ENCODE measurements at regions not wholly inside any gene's neighbourhood (a gene's known extent, or its start where the extent isn't known, plus 50 kb on each side); places are given as distances from the start of the nearest gene placed in this dataset.

DNA sequence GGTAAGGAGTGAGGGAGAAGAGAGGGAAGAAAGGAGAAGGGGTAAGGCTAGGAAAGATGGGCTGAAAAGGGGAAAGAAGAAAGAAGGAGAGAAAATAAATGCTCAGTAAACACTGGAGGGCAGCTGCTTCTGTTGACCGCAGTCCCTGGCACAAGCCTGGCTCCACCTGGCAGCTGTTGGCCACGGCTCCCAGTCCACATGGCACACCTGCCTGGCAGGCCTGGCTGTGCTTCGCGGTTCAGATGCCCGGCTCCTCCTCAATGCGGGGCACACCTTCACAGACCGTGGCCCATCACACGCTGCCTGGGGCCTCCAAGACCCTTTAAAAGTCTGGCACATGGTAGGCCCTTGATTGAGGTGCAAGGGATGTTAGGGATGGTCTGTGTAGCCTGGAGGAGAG, 516.8 kb upstream of the PROK2 start:
- TF ChIP-seq, protein P1, sequence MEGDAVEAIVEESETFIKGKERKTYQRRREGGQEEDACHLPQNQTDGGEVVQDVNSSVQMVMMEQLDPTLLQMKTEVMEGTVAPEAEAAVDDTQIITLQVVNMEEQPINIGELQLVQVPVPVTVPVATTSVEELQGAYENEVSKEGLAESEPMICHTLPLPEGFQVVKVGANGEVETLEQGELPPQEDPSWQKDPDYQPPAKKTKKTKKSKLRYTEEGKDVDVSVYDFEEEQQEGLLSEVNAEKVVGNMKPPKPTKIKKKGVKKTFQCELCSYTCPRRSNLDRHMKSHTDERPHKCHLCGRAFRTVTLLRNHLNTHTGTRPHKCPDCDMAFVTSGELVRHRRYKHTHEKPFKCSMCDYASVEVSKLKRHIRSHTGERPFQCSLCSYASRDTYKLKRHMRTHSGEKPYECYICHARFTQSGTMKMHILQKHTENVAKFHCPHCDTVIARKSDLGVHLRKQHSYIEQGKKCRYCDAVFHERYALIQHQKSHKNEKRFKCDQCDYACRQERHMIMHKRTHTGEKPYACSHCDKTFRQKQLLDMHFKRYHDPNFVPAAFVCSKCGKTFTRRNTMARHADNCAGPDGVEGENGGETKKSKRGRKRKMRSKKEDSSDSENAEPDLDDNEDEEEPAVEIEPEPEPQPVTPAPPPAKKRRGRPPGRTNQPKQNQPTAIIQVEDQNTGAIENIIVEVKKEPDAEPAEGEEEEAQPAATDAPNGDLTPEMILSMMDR (IDR thresholded peaks at IDR 0.05) = no peak
- TF ChIP-seq, protein P2, sequence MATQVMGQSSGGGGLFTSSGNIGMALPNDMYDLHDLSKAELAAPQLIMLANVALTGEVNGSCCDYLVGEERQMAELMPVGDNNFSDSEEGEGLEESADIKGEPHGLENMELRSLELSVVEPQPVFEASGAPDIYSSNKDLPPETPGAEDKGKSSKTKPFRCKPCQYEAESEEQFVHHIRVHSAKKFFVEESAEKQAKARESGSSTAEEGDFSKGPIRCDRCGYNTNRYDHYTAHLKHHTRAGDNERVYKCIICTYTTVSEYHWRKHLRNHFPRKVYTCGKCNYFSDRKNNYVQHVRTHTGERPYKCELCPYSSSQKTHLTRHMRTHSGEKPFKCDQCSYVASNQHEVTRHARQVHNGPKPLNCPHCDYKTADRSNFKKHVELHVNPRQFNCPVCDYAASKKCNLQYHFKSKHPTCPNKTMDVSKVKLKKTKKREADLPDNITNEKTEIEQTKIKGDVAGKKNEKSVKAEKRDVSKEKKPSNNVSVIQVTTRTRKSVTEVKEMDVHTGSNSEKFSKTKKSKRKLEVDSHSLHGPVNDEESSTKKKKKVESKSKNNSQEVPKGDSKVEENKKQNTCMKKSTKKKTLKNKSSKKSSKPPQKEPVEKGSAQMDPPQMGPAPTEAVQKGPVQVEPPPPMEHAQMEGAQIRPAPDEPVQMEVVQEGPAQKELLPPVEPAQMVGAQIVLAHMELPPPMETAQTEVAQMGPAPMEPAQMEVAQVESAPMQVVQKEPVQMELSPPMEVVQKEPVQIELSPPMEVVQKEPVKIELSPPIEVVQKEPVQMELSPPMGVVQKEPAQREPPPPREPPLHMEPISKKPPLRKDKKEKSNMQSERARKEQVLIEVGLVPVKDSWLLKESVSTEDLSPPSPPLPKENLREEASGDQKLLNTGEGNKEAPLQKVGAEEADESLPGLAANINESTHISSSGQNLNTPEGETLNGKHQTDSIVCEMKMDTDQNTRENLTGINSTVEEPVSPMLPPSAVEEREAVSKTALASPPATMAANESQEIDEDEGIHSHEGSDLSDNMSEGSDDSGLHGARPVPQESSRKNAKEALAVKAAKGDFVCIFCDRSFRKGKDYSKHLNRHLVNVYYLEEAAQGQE (IDR thresholded peaks at IDR 0.05; ENCODE audit: insufficient read depth in 1 of 2, low read depth in 2 of 2, low read length in 1 of 2) = no peak
